Inflammatory macrophage (primary cell): ENCODE measurements at regions not wholly inside any gene's neighbourhood (a gene's known extent, or its start where the extent isn't known, plus 50 kb on each side); places are given as distances from the start of the nearest gene placed in this dataset.

ENCODE experiments used
- DNase-seq, 2 donors: peaks; one replicate each; pipeline ENCODE4 v3.0.0-alpha.2; 2020 to 2022

DNA sequence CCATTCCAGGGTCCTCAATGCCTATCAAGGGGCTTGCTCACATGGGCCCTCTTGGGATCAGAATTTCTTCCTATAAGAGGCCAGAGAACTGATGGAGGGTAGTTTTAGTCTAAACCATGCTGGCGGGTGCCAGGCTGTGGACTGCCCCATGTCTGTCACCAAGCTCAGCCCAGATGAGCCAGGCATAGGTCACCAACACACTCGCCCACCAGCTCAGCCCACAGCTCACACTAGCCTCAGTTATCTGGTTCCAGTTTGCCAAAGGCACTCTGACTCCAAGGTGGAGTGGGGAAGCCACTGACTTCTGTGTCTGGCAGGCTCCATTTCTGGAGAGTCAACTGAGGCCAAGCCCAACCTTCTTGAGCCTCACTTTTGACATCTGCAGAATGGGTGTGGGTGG is 50.7 kb upstream of the INSYN1 start:
- DNase-seq, result no peak

DNA sequence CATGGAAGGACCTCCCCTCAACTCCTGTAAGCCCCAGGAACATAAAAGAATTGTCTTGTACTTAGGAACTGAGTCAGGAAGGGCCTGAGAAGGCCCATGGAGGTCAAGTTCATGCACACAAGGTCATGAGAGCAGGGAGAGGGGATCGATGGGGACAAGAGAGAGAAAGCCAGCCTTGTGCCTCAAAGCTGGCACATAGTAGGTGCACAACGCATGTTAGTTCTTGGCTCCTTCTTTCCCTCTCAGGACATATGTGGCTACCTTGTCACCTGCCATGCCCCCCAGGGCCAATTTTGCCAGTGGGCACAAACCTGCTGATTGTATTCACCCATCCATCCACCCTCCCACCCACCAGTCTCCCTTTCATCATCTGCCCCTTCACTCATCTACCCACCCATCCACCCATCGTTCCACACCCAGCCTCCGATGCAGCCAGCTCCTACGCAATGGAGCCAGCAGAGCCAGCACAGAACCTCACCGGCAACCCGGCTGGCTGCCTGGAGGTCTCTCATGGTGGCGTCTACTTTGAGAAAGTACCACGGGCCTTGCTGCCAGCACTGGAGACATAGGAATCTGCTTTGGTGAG is 52.4 kb upstream of the INSYN1 start:
- DNase-seq, result no peak

DNA sequence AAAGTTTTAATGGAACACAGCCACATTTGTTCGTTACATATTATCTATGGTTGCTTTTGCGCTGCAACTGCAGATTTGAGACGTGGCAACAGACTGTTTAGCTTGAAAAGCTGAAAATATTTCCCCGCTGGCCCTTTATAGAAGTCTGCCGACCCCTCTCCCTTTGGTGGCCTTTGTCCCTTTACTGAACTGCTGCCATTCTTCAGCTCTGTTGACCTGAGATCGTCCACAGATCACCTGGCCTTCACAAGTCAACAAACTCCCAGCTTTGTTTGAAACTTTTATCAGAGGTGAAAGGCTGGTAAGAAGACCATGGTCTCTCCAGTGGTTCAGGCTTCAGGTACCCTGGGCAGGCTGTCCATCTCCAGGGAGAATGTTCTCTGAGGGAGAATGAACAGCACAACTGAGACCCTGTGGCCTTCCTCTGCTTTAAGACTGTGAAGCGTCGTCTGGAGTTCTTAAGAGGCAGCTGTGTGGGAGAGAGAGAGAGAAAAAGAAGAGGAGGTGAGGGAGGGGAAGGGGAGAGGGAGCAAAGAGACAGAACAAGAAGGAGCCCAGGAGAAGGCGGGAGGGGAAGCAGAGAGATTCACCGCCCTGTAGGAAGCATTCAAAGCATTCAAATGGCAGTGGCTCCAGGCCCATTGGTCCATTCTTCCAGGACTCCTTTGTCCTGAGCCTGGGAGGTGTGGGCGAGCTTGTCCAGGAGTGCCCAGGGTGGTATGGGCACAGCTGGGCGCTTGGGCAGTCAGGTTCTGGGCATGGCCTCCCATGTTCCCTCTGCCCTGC is 53.7 kb upstream of the INSYN1 start:
- no peak for DNase-seq

DNA sequence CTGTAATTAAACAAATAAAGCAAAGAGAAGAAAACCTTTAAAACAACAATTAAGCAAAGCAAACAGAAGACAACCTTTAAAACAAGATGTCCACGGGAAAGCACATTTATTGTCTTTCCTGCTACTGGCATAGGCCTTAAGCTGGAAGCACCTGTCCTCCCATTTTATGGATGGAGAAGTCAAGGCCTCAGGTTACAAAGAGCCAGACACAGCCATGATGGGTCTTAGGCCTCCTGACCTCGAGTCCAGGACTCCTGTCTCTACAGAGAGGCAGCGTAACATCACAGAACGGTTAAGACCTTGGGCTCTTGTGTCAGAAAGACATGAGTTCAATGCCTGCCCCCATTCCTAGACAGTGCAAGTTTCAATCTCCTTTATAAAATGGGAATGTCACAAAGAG is 54.7 kb upstream of the INSYN1 start:
- DNase-seq, result no peak

DNA sequence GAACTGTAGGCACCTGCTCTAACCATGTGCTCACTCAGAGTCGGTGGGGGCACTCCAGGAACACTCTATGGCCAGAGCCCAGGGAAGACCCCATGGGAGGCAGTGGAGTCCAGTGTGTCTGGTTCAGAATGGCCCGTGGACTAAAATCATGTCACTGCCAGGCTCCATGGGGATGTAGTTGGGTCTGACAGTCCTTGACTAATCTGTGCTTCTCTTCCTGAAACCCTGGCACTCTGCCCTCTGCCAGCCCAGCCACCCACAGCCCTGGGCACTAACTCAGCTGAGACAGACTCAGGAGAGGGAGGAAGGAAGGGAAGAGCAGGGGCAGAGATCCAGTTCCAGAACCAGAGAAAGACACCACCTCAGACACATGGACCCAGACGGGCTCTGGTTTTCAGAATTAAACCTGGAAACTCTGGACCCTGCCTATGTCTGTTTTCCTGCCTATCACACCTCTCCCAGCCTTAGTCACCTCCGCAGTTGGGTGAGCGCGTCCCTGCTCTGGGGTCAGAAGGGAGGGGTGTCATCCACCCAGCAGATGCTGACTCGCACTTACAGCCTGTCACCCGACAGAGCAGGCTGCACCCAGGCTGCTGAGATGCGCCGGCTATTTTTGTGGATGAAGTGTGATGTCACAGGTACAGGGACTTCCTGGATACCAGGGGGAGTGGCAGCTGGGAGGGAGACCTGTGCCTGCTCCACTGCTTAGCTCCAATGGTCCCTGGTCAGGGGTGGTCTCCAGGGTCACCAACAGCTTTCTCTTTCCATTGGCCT is 56.8 kb upstream of the INSYN1 start:
- DNase-seq, result no peak

DNA sequence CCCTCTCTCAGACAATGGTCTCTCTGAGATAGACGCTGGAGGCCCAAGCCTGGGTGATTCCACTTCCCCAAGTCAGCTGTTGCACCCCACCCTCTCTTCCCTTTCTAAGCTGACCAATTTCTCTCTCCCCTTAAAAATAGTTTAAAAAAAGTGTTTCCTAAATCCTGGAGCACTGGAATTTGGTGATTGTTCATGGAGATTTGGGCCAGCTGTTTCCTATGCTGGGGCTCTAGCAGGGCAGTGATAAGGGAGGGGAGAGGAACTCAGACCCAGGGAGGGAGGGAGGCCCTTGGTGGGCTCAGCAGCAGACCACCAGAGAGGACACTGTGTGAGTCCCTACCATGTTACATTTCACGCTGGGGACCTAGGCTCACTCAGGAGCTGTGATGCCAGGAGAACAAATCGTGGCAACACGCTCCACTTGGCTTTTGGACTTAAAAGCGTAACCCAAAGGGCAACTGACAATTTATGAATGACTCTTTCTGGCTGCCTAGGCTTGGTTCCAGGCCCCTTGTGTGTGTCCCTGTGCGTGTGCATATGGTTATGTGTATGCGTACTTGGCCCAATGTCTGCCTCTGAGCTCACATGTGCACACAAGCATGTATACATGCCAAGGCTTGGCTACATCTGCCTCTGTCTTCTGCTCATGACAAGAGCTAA is 59.8 kb upstream of the INSYN1 start:
- no peak for DNase-seq

DNA sequence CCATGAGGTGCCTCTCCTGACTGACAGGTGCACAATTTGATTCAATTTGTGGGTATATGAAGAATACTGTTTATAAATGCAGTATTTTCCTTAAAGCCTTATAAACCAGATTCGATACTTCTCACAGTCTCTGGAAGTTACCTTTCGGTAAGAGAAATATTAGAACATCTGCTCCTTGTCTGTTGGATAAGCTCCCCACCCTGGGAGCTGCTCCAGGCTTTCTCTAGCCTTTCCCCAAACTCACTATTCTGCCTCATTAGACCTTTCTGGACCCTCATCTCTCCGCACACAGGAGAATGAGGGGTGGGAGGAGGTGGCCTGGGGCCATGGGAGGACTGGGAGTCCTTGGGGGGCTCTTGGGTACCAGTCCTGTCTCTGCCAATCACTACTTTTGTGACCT is 59.8 kb upstream of the TBC1D21 start:
- DNase-seq, result no peak

DNA sequence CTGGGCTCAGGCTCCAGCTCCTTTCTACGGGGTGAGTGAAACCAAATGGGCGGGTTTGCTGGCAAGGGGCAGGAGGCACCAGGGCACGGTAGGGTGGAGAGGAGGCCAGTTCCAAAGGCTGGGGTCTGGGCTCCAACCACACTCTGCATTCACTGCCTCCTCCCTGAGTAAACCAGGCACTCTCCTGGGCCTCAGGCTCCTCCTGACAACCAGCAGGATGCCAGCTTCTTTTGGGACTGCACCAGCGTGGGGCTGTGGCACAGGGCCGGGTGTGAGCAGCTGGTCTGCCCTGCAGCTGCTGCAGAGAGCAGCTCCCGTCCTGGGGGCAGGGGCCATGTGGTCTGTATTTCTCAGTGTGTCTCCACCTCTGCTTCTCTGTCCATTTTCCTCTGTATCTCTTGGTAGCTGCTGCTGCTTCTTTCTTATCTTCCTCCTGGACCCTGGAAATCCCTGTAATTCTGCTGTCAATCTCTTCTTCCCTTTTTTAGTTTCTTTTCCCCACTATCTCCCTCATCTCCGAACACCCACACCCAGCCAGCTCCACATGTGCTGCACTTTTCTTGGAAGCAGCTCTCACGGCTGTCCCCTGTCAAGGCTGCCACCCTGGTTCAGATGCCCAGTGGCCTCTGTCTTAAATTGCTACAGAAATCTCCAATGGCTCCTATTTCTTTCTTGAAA is 54.9 kb upstream of the TBC1D21 start:
- no peak for DNase-seq

DNA sequence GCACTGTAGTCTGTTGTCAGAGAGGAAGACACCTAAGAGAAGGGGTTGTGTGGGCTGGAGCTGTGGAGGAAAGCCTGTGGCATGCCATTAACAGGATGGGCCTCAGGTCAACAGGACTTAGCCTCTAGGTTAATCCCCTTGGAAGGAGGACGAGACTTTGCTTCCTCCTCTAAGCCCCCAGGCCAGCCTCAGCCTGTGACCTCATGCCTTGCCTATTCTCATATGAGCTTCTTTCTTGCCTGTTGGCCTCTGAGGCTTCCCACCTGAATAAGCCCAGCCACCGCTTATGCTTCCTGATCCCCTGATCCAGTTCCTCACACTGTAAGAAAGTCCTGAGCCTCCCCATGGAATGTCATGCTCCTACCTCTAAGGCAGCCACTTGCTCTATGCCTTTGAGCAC is 52.2 kb upstream of the TBC1D21 start:
- DNase-seq, result no peak

- DNase-seq, result peak in 1 of 2 donors; percentile 27
Observed at GRCh38 chr15:73822998-73823397, 50.4 kb upstream of the TBC1D21 start.
